GM19043 (cell line): ENCODE measurements at regions not wholly inside any gene's neighbourhood (a gene's known extent, or its start where the extent isn't known, plus 50 kb on each side); places are given as distances from the start of the nearest gene placed in this dataset.
"Not testable (repeated sequence)": the region's sequence is repeated elsewhere in the genome, so short reads cannot be mapped to it uniquely, and the experiment has no call there.

Experiments
- ATAC-seq: cut with Tn5 transposase; IDR thresholded peaks from one replicate; pipeline ENCODE4 v1.9.1; 2021; ENCODE audit warnings: low read depth; ENCODE audit not compliant: unreplicated experiment

DNA sequence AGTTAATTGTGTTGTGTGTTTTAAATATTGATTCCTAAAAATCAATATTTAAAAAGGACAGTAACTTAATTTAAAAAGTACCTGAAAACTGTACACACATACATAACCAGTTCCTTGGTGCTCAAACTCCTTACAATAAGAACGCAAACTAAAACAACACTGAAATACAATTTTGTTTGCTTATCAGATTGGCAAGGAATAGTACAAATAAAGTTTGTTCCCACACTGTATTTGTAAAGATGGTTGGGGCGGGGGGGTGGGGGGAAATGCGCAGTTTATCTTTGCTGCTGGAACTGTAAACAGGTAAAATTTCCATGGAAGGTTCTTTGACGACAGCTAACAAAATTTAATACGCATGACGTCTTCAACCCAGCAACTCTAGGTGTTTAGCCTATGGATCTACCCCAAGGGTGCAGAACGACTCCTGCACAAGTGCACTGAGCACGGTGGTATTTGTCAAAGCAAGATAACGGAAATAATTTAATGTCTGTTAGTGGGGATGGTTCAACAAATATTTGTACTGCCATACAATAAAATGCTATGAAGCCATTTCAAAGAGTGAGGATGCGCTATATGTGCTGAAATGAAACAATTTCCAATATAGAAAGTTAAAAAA lies 96.5 kb downstream of the ING1 start:
- no peak for ATAC-seq

DNA sequence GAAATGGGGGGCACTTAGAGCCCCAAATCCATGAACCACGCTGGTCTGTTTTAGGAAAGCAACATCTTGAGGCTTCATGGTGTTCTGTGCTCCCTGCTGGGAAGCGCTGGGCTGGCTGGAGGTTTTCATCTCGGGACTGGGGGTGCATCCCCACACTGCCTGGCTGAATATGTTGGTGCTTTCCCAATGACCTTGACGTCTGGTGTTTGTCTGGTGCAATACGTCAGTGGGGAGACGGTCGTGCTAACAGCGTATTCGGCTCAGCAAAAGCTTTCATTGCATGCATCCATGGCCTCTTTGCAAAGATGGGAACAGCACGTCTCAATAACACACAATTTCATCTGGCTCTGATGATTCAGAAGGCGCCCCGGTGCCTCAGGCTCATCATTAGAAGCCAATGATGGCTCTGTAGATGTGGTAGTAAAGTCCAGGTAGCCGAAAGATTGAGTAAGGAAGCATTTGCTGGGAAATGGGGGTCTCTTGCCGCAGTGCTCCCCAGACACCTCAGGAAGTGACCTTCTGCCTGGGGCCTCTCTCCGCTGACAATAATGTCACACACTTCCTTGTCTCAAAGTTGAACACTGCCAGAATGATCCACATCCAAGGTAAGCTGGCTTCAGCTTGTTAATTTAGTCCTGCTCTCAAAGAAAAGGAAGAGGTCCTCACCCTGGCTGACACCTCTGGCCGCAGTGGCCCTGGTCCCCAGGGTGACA lies 97.7 kb downstream of the ING1 start:
- no peak for ATAC-seq

DNA sequence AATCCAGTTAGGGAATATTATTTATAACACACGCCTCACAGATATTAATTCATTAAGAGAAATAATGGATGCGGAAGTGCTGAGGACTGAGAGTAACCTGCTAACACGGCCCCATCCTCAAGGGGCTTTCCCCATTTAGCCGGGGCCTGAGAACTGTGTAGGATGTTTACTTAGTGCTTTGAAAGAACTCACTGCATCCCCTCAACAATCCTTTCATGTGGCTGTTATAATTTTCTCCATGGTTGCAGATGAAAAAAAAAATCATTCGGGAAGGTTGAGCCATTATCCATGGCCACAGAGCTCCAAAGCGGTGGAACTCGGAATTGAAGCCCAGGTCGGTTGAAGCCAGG lies 98.2 kb downstream of the ING1 start:
- no peak for ATAC-seq

DNA sequence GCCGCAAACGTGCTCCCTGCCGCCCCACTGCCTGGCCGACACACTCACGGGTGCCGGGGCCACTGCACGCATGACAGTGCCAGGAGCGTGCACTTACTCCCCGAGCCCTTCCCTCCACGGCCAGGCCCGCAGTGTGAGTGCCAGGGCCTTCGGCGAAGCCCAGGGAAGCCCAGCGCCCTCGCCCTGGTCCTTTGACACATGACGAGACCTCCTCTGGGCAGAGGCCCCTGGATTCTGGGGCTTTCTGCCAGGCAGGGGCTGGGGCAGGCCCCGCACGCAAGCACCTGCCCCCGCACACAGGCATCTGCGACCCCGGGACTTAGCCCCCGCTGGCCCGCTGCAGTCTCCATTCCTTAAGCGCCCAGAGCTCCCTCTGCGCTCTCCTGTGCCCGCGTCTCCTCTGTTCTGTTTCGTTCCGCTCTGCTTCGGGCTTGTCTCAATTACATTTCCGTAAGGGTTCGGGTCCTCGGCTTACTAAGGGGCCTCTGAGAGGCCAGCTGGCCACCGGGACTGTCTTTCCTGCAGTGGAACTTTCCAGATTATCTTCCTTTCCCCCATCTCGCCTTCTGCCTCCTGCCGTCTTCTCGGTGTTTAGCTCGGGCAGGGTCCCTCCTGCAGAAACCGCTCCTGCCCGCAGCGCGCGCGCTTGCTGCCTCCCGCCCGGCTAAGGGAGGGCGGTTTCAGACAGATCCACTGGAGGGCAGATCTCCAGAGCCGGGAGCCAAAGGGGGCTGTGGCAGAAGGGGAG lies 98.8 kb downstream of the ING1 start:
- ATAC-seq, result no peak

DNA sequence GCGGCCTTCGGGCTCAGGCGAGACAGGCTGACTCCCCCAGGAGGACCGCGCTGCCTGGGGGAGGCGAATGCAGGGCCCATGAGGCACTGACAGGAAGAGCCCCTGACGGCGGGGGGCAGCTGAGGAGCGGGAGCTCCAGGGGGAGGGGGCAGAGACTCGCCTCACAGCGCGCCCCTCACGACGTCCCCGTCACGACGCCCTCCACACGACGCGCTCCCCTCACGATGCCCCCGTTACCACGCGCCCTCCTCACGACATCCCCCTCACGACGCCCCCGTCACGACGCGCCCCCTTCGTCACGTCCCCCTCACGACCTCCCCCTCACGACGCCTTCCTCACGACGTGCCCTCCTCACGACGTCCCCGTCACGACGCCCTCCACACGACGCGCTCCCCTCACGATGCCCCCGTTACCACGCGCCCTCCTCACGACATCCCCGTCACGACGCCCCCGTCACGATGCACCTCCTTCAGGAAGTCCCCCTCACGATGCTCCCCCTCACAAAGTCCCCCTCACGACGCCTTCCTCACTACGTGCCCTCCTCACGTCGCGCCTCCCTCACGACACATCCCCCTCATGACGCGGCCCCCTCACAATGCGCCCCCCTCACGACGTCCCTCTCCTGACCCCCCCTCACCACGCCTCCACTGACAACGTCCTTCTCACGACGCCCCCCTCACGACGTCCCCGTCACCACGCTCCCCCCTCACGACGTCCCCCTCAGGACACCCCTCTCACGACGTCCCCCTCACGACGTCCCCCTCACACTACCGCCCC lies 99.6 kb downstream of the ING1 start:
- no peak for ATAC-seq

DNA sequence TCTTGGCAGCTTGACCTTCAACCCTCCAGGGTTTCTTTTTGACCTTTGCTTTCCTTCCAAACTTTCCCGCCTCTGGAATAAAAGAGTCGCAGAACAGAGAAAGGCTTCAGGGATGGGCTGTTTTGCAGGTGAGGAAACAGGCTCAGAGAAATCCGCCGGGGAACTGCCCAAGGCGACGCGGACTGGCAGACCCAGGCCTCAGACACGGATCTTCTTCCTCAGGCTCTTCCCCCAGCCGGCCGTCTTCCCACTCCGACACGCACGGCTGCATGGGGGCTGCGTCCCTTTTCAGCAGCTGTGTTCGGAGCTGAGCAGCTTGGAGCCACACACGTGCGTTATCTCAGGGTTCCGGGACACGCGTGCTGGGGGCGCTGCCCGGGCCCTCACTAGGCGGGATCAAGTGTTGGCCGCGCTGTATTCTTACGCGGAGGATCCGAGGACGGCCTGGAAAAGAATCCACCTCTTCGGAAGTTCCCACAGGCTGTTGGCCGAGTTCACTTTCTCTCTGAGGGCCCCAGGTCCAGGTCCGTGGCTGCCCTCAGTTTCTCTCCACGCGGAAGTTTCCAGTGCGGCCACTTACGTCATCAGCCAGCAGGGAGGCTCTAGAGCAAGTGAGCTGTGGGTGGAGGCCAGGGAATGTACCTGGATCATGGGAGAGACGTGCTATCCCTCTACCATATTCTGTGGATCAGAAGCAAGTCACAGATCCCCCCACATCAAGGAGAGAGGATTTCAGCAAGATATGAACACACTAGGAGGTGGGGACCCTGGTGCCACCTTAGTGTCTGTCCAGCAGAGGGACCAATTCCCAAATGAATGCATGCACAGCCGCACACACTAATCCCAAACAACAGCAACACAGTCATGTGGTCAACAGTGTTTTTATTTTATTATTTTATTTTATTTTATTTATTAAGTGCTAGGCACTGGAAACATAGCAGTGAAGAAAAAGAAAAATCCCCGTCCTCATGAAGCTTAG lies 100.4 kb downstream of the ING1 start:
- no peak for ATAC-seq

DNA sequence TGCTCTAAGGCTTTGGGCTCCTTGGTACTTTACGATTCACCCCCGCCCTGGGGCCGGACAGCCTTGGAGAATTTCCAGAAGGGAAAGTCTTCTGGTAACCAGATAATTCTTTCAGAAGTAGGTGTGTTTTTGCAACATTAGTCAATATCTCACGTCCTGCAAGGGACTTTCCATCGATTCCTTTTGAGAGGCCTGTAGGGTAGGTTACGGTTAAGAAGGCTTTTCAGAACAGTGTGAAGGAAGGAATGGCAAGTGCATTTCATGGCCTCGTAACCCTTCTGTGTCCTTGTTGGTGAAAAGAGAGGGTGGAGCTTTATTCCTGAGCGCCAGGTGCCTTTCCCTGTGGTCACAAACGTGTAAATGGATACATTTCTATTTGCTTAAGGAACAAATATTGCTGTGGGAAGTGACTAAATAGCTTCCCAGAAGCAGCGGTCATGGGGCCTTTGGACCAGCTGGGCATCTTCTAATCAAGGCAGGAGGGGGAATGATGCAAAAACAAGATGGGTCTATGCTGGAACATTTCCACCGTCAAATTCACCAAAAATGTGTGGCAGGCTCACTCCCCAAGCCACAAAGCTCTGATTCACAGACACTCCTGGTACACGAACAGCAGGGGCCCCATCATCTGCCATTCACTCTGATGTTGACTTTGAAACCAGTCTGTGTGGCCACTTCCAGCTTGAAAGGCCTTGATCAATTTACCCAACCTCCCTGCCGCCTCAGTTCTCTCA lies 99.2 kb downstream of the ANKRD10 start:
- ATAC-seq, result no peak

DNA sequence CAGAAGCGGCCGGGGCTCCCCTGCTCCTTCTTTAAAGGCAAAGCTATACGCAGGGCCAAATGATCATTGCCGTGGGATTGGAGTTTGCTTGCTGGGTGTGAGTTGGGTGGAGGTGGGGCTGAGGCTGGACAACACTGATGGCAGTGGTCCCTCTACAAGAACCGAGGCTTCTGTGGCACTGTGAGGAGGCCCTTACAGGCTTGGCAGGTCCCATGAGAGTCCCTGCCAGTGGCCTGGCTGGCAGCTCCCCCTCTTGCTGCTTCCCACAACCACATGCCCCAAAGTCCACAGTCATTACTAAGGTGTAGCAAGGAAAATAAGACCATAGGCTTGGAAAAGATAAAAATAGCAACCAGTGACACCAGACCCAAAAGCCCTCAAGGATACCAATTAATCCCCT lies 98.4 kb downstream of the ANKRD10 start:
- ATAC-seq, result no peak

DNA sequence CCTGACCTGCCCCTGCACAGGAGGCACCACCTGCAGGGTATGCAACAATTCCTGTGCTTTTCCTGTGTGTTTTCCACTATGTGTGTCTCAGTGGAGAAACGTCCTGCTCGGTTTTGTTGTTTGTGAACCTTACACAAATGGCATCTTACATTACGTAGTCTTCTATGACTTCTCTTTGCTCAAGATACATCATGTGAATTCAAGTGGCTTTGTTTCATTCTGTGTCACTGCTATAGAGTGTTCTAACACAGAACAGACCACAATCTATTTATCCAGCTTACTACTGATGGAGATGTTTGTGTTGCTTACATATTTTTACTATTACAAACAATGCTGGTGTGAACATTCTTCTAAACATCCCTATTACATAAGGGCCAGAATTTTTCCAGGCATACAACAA lies 97.7 kb downstream of the ANKRD10 start:
- ATAC-seq, result no peak

DNA sequence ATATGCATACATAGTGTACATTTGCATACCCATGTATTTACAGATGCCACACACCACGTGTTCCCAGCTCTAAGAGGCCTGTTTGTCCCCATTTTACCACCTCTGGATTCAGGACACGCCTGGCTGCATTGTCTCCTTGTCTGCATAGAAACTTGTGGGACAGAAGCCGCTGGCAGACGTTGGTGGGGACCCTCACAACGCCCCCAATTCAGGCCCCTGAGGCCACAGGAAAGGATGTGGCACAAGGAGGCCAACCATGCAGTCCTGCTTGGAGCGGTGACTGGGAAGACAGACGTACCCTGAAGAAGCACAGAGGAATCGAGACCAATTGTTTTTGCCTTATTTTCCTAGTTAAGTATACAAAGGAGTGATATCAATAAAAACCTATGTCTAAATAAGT lies 96.1 kb downstream of the ANKRD10 start:
- ATAC-seq, result no peak

DNA sequence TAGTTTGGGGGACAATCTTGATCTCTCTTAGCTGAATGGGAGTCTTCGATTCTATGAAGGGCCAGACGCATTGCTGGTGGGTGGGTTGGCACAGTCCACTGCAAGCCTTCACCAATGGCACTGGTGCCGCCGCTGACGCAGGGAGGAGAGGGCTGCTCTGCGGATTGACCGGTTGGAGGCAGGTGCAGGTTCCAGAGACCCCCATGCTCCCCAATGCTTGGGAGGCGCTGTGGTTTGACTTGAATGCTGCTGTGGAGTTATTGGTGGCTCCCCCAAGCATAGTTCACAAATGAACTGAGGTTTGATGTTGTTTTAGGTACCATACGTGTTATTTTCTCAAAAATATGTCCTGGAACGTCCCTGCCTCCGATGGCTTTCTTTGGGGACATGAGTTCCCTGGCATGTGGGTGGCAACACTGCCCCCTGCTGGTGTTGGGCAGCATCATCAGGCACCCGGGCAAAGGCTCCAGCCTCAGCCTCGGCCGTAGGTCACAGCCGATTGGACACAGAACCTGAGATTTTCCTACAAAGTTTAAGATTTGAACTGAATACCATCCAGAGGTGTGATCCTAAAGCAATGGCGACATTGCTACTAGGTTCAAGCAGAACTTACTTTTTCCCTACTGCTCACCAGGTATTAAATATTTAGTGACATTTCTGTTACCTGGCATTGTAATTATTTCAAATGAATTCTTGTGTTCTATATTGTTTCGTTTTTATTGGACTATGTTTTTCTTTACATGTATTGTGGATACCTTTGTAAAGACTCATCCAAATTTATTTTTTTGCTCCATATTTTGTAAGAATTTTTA lies 95.5 kb downstream of the ANKRD10 start:
- peak; percentile 97 for ATAC-seq

DNA sequence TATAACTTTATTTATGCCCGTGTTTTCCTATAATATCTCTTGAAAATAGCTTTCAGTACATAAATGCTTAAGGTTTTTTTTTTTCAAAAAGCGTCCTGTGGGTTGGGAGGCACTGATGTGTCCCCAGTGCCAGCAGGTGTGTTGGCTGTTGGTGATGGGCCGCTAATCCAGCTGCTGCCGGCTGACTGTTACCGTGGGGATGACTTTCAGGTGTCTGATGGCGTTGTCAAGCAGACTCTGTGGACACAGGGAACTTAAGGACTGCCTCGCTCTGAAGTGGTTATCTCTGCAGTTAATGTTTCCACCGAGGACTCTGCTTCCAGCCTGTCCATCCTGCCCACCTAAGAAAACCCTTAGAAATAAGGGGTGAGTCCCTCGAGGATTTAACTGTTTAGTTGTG lies 94.5 kb downstream of the ANKRD10 start:
- ATAC-seq, result no peak

DNA sequence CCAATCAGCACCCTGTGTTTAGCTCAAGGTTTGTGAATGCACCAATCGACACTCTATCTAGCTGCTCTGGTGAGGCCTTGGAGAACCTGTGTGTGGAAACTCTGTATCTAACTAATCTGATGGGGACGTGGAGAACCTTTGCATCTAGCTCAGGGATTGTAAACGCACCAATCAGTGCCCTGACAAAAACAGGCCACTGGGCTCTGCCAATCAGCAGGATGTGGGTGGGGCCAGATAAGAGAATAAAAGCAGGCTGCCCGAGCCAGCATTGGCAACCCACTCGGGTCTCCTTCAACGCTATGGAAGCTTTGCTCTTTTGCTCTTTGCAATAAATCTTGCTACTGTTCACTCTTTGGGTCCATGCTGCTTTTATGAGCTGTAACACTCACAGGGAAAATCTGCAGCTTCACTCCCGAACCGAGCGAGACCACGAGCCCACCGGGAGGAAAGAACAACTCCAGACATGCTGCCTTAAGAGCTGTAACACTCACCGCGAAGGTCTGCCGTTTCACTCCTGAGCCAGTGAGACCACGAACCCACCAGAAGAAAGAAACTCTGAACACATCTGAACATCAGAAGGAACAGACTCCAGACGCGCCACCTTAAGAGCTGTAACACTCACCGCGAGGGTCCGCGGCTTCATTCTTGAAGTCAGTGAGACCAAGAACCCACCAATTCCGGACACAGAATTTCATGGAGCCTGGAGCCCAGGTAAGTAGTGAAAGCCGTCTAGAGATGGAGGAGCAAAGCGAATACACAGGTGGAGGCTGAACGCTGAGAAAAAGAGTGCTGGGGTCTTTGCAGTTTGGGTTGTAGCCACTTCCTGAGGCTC lies 92.8 kb downstream of the ANKRD10 start:
- not testable (repeated sequence) for ATAC-seq

DNA sequence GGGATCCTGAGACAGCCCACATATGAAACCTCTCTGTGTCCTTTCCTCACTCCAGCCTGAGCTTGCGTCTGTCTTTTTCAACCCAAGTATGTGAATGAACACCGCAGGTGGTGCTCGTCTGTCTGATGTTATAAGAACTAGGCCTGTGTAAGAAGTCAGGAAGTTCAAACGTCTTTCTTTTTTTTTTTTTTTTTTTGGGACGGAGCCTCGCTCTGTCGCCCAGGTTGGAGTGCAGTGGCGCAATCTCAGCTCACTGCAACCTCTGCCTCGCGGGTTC lies 92.3 kb downstream of the ANKRD10 start:
- no peak for ATAC-seq

DNA sequence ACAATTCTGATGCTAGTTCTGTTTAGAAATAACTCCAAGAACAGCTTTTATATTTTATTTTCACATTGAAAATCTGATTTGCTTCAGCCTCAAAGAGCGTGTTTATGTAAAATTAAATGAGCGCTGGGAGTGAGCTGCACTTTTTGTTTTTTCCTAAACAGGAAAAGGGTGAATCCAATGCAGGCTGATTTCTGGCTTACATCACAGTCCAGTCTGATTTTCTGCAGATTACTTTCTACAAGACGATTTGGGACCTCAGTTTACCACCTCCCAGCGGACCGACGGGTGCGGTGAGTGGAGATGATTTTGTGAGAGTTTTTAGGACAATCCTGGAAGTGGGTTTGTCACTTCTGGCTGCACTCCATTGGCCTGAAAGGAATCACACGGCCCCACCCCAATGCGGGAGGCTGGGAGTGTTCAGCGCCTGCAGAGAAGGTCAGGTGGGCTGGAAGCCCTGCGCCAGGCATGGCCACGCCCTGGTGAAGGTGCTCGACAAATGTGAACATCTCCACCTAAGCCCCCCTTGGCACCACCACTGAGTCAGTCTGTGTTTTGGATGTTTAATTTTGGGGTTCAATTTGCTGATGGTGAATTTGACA lies 90.1 kb downstream of the ANKRD10 start:
- no peak for ATAC-seq

DNA sequence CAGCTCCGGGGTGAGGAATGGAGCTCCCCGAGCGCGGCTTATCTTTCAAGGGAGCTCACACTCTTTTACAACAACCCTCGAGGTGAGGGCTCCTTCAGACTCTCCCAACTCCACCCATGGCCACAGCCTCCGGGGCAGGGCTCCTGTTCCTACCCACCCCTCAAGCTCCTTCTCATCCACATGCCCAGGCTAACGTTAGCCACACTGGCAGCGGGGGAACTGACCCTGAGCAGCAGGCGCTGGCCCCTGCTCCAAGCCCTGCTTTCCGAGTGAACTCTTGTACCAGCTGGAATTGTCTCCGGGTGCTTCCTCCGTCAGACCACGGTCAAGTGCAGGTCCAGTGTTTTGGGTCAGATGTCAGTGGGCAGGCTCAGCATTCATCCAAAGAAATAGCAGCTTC lies 89.4 kb downstream of the ANKRD10 start:
- ATAC-seq, result no peak

DNA sequence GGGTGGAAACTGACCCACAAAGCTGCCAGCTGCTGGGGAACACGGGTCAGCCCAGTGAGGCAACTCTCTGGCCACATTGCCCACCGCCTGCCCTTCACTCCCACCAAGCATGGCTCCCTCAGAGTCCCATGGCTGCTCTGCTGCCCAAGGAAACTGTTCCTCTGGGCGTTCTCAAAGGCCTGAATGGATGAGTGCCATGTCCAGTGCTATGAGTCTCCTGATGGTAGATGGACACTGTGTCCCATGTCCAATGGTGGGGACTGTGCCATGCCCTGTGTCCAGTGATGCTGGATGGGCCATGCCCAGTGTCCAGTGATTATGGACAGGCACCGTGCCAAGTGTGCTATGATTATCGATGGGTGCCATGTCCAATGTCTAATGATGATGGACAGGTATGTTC lies 88.8 kb downstream of the ANKRD10 start:
- ATAC-seq, result no peak
